CD14-positive monocyte (primary cell): ENCODE measurements at regions not wholly inside any gene's neighbourhood (a gene's known extent, or its start where the extent isn't known, plus 50 kb on each side); places are given as distances from the start of the nearest gene placed in this dataset.

Experiments used
- DNase-seq, 3 donors: peaks; one replicate each; pipeline ENCODE4 v3.0.0-alpha.2; 2011 to 2022
- H2AFZ ChIP-seq: 2 replicates; pipeline ENCODE4 v1.6.0; 2012; ENCODE audit warnings: mild to moderate bottlenecking, low read depth, low read length, inconsistent platforms; ENCODE audit not compliant: insufficient read depth, poor library complexity, severe bottlenecking
- H3K27ac ChIP-seq, 2 donors: 1 replicate in 1 of 2; 2 replicates in 1 of 2; pipeline ENCODE4 v1.5.1; 2012 to 2013; ENCODE audit warnings: low read length in 2 of 2, control low read depth in 1 of 2, inconsistent platforms in 1 of 2, low read depth in 1 of 2, mild to moderate bottlenecking in 1 of 2
- H3K27me3 ChIP-seq, 2 donors: one replicate each; pipeline versions ENCODE4 v1.6.0 to v1.6.1; 2011 to 2013; ENCODE audit warnings: low read length in 2 of 2; ENCODE audit not compliant: control insufficient read depth in 2 of 2, insufficient read depth in 2 of 2
- H3K36me3 ChIP-seq, 2 donors: replicated peaks in 1 of 2; 1 replicate in 1 of 2; 2 replicates in 1 of 2; pipeline versions ENCODE4 v1.5.1 to v1.6.1; 2012 to 2013; ENCODE audit warnings: low read length in 2 of 2, control low read depth in 1 of 2, inconsistent platforms in 1 of 2, mild to moderate bottlenecking in 1 of 2; ENCODE audit not compliant: insufficient read depth in 2 of 2, control insufficient read depth in 1 of 2
- H3K4me1 ChIP-seq, 2 donors: 1 replicate in 1 of 2; 2 replicates in 1 of 2; pipeline versions ENCODE4 v1.5.1 to v1.6.1; 2012 to 2013; ENCODE audit warnings: low read length in 2 of 2, control low read depth in 1 of 2, inconsistent platforms in 1 of 2, mild to moderate bottlenecking in 1 of 2, moderate library complexity in 1 of 2; ENCODE audit not compliant: insufficient read depth in 2 of 2, control insufficient read depth in 1 of 2
- H3K4me2 ChIP-seq: replicated peaks from 2 replicates; pipeline ENCODE3; 2012; ENCODE audit warnings: low read length, moderate library complexity, mild to moderate bottlenecking; ENCODE audit not compliant: poor library complexity, severe bottlenecking; ENCODE audit errors: extremely low read depth
- H3K4me3 ChIP-seq, 3 experiments: fragments of 200-600 bp in 1 of 3; sonication (generic) in 1 of 3; replicated peaks in 1 of 3; 1 replicate in 2 of 3; 2 replicates in 1 of 3; pipeline ENCODE4 v1.5.1; 2011 to 2013; ENCODE audit warnings: low read length in 3 of 3, mild to moderate bottlenecking in 3 of 3, control low read depth in 2 of 3, low read depth in 2 of 3, inconsistent platforms in 1 of 3, moderate library complexity in 1 of 3
- H3K79me2 ChIP-seq: 2 replicates; pipeline ENCODE4 v1.6.0; 2012; ENCODE audit warnings: mild to moderate bottlenecking, control low read depth, inconsistent platforms, low read length, moderate library complexity; ENCODE audit not compliant: insufficient read depth
- H3K9ac ChIP-seq: 2 replicates; pipeline ENCODE4 v1.6.0; 2017; ENCODE audit warnings: low read length, mild to moderate bottlenecking; ENCODE audit not compliant: insufficient read depth, poor library complexity, severe bottlenecking
- H3K9me3 ChIP-seq, 2 donors: replicated peaks in 1 of 2; 1 replicate in 1 of 2; 2 replicates in 1 of 2; pipeline versions ENCODE4 v1.5.1 to v1.6.1; 2012 to 2013; ENCODE audit warnings: low read length in 2 of 2, control low read depth in 1 of 2; ENCODE audit not compliant: control insufficient read depth in 1 of 2, insufficient read depth in 1 of 2
- H4K20me1 ChIP-seq: 2 replicates; pipeline ENCODE4 v1.6.0; 2012; ENCODE audit warnings: mild to moderate bottlenecking, low read length, control low read depth, moderate library complexity; ENCODE audit not compliant: insufficient read depth
- H3K27ac Mint-ChIP-seq, 7 donors: one replicate each; pipeline ENCODE4 v1.8.0; 2020; ENCODE audit warnings: mild to moderate bottlenecking in 7 of 7, mixed read lengths in 7 of 7, moderate library complexity in 6 of 7, inconsistent platforms in 2 of 7
- H3K27me3 Mint-ChIP-seq, 3 donors: one replicate each; pipeline ENCODE4 v1.8.0; 2021 to 2022; ENCODE audit warnings: low read depth in 3 of 3, mild to moderate bottlenecking in 3 of 3, mixed read lengths in 3 of 3, moderate library complexity in 3 of 3, inconsistent platforms in 1 of 3
- H3K36me3 Mint-ChIP-seq, 2 donors: one replicate each; pipeline ENCODE4 v1.8.0; 2020; ENCODE audit warnings: mixed read lengths in 2 of 2, inconsistent platforms in 1 of 2, mild to moderate bottlenecking in 1 of 2
- H3K4me1 Mint-ChIP-seq: one replicate; pipeline ENCODE4 v1.8.0; 2020; ENCODE audit warnings: mild to moderate bottlenecking, mixed read lengths
- H3K4me3 Mint-ChIP-seq, 2 donors: one replicate each; pipeline ENCODE4 v1.8.0; 2020; ENCODE audit warnings: mild to moderate bottlenecking in 2 of 2, mixed read lengths in 2 of 2, moderate library complexity in 1 of 2
- H3K9me3 Mint-ChIP-seq, 7 donors: one replicate each; pipeline ENCODE4 v1.8.0; 2020 to 2022; ENCODE audit warnings: mixed read lengths in 7 of 7, mild to moderate bottlenecking in 6 of 7, moderate library complexity in 6 of 7, inconsistent platforms in 2 of 7
- WGBS: methylation state at CpG from one replicate; pipeline ENCODE4 v1.1.5; 2013; ENCODE audit warnings: missing lambda C conversion rate; ENCODE audit not compliant: insufficient coverage; 5-methylcytosine and 5-hydroxymethylcytosine counted together
- intact Hi-C, 2 donors: fragments of 100-400 bp; cut with micrococcal nuclease; formaldehyde crosslinking; loops; one replicate each; pipeline versions ENCODE4 v1.15.0 to v1.15.1; 2023
- TF ChIP-seq, protein P1 (sequence below): fragments of 200-600 bp; IDR thresholded peaks from one replicate; pipeline ENCODE4 v1.8.0; 2022; ENCODE audit warnings: antibody characterized with exemption, mild to moderate bottlenecking

- H3K27me3 Mint-ChIP-seq: no peaks in the 10 kb centered on the region
- H3K36me3 ChIP-seq: no peaks in the 10 kb centered on the region
Measured at GRCh38 chr4:28639747-28640146, 1779.1 kb downstream of the STIM2 start.

DNA sequence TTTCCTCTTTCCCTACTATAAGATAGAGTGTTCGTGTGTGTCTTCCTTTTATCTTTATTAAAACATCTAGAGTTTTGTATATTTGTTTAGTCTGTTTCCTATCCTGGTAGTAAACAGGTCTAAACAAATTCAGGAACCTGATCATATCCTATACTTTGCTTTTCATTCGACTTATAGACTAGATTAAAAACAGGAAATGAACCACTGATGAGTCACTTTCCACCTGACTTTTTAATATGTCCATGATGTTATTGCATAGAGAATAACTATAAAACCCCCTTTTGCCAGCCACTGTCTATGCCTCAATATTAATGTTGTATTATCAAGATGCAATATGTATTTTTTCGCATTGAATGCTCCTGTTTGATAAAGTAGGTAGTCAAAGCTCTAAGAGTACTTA, 1794.0 kb downstream of the STIM2 start:
- Histone ChIP-seq H2AFZ (no peak overlapping the region), H3K4me1 (no peaks in the 10 kb centered on the region), H3K36me3 (no peaks in the 10 kb centered on the region), H3K4me2 (no peak overlapping the region), H3K9me3 (peaks cover 8 to 16% of the 10 kb centered on the region in 2 donors), H3K9ac (no peak overlapping the region), H3K27me3 (no peaks in the 10 kb centered on the region), H3K4me3 (no peak overlapping the region), H3K79me2 (no peaks in the 10 kb centered on the region), H4K20me1 (no peaks in the 10 kb centered on the region), H3K27ac (no peak overlapping the region)
- H3K4me3 Mint-ChIP-seq: no peak overlapping the region
- no peak for DNase-seq
- no peaks in the 10 kb centered on the region for H3K4me1 Mint-ChIP-seq
- H3K9me3 Mint-ChIP-seq: peaks cover 0 to 13% (median 5%) of the 10 kb centered on the region in 7 donors
- H3K27ac Mint-ChIP-seq: no peak overlapping the region
- no peaks in the 10 kb centered on the region for H3K36me3 Mint-ChIP-seq
- no peaks in the 10 kb centered on the region for H3K27me3 Mint-ChIP-seq
- WGBS: no CpG with 5 or more reads among the region's 3 CpGs
- TF ChIP-seq, protein P1, sequence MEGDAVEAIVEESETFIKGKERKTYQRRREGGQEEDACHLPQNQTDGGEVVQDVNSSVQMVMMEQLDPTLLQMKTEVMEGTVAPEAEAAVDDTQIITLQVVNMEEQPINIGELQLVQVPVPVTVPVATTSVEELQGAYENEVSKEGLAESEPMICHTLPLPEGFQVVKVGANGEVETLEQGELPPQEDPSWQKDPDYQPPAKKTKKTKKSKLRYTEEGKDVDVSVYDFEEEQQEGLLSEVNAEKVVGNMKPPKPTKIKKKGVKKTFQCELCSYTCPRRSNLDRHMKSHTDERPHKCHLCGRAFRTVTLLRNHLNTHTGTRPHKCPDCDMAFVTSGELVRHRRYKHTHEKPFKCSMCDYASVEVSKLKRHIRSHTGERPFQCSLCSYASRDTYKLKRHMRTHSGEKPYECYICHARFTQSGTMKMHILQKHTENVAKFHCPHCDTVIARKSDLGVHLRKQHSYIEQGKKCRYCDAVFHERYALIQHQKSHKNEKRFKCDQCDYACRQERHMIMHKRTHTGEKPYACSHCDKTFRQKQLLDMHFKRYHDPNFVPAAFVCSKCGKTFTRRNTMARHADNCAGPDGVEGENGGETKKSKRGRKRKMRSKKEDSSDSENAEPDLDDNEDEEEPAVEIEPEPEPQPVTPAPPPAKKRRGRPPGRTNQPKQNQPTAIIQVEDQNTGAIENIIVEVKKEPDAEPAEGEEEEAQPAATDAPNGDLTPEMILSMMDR: no peak
- intact Hi-C loops: no loop called here

More at GRCh38 chr4:28639747-28640146, 1779.1 kb downstream of the STIM2 start:
- H3K4me3 ChIP-seq: no peak overlapping the region
- intact Hi-C loops: no loop called here
- Mint-ChIP-seq H3K4me1 (no peaks in the 10 kb centered on the region), H3K36me3 (no peaks in the 10 kb centered on the region), H3K4me3 (no peak overlapping the region), H3K27ac (no peak overlapping the region), H3K9me3 (no peaks in the 10 kb centered on the region)
- TF ChIP-seq, protein P1: no peak
- no peak for DNase-seq
- H3K27me3 ChIP-seq: no peaks in the 10 kb centered on the region
- H3K9ac ChIP-seq: no peak overlapping the region
- H4K20me1 ChIP-seq: no peaks in the 10 kb centered on the region
- no peak overlapping the region for H2AFZ ChIP-seq
- no peaks in the 10 kb centered on the region for H3K79me2 ChIP-seq
- no peak overlapping the region for H3K27ac ChIP-seq
- no peaks in the 10 kb centered on the region for H3K9me3 ChIP-seq
- H3K4me1 ChIP-seq: no peaks in the 10 kb centered on the region
- H3K4me2 ChIP-seq: no peak overlapping the region
- no CpG with 5 or more reads among the region's 2 CpGs for WGBS
